HCT116 (cell line): ENCODE measurements at regions not wholly inside any gene's neighbourhood (a gene's known extent, or its start where the extent isn't known, plus 50 kb on each side); places are given as distances from the start of the nearest gene placed in this dataset.

Experiments
- ATAC-seq: fragments of 200-7000 bp; cut with Tn5 transposase; 2 replicates; pipeline ENCODE4 v1.9.1; 2020; ENCODE audit warnings: mild to moderate bottlenecking, moderate library complexity
- BruUV-seq: library from RNA; stranded (reverse); fragments of 400-500 nt; replicated peaks from 2 replicates; lab custom pipeline; 2021; lab: Mats Ljungman, UMichigan
- CTCF ChIA-PET: fragments of 300-600 bp; sonication (Branson Sonifier 250); formaldehyde crosslinking; loops from one replicate; lab custom pipeline; 2021; ENCODE audit warnings: antibody characterized with exemption; lab: Charles Lee
- POLR2A ChIA-PET: fragments of 300-600, 350-600 bp; sonication (Branson Sonifier 250); formaldehyde crosslinking; loops from one replicate; lab custom pipeline; 2021; ENCODE audit warnings: antibody characterized with exemption; lab: Charles Lee
- RAD21 ChIA-PET, 2 experiments: fragments of 300-600 bp; sonication (Branson Sonifier 250); formaldehyde crosslinking; loops; one replicate each; lab custom pipeline; 2023; ENCODE audit warnings: low total read pairs in 2 of 2; ENCODE audit not compliant: uncharacterized antibody in 2 of 2, unreplicated experiment in 2 of 2, low non-redundant PET in 1 of 2; lab: Charles Lee
- DNase-seq: peaks from one replicate; pipeline ENCODE4 v3.0.0-alpha.2; 2010; ENCODE audit warnings: low read depth, low spot score
- H2AFZ ChIP-seq: fragments of 200-600 bp; shearing (Covaris generic), sonication (generic); 2 replicates; pipeline ENCODE4 v1.6.1; 2017; ENCODE audit warnings: low read depth, mixed run types, mixed read lengths, antibody characterized with exemption, low read length; ENCODE audit not compliant: poor library complexity, severe bottlenecking
- H3K27ac ChIP-seq: 2 replicates; pipeline ENCODE4 v1.5.1; 2012; ENCODE audit warnings: low read depth, low read length
- H3K27me3 ChIP-seq: fragments of 200-600 bp; sonication (generic); 2 replicates; pipeline ENCODE4 v1.6.1; 2016; ENCODE audit warnings: mixed run types, low read length, mixed read lengths; ENCODE audit not compliant: insufficient read depth
- H3K36me3 ChIP-seq, 2 experiments: fragments of 200-500 bp in 1 of 2; fragments of 200-600 bp in 1 of 2; sonication (Bioruptor generic) in 1 of 2; sonication (generic) in 1 of 2; 2 replicates each; pipeline versions ENCODE4 v1.5.1 to v1.6.1; 2014 to 2016; ENCODE audit warnings: low read length in 2 of 2, inconsistent platforms in 1 of 2, mixed read lengths in 1 of 2, mixed run types in 1 of 2; ENCODE audit not compliant: insufficient read depth in 2 of 2, control insufficient read depth in 1 of 2
- H3K4me1 ChIP-seq, 2 experiments: fragments of 200-600 bp in 1 of 2; sonication (generic) in 1 of 2; 2 replicates each; pipeline versions ENCODE4 v1.5.1 to v1.6.1; 2012 to 2017; ENCODE audit warnings: low read length in 2 of 2, inconsistent platforms in 1 of 2, mild to moderate bottlenecking in 1 of 2, mixed read lengths in 1 of 2, mixed run types in 1 of 2, moderate library complexity in 1 of 2; ENCODE audit not compliant: insufficient read depth in 2 of 2, control insufficient read depth in 1 of 2
- H3K4me2 ChIP-seq: fragments of 200-600 bp; sonication (generic); 2 replicates; pipeline ENCODE4 v1.6.1; 2017; ENCODE audit warnings: mixed run types, low read length, mixed read lengths
- H3K4me3 ChIP-seq, 2 experiments: fragments of 200-600 bp in 1 of 2; sonication (generic) in 1 of 2; replicated peaks in 1 of 2; 2 replicates each; pipeline ENCODE4 v1.5.1; 2011 to 2016; ENCODE audit warnings: low read length in 2 of 2, control low read depth in 1 of 2, low read depth in 1 of 2, mild to moderate bottlenecking in 1 of 2, mixed read lengths in 1 of 2, mixed run types in 1 of 2
- H3K79me2 ChIP-seq: fragments of 200-600 bp; sonication (generic); 2 replicates; pipeline ENCODE4 v1.6.1; 2017; ENCODE audit warnings: mild to moderate bottlenecking, mixed run types, low read length, moderate library complexity, mixed read lengths; ENCODE audit not compliant: insufficient read depth
- H3K9ac ChIP-seq: fragments of 200-600 bp; sonication (generic); 2 replicates; pipeline ENCODE4 v1.6.1; 2016; ENCODE audit warnings: low read length, mixed read lengths
- H3K9me2 ChIP-seq: fragments of 200-600 bp; sonication (generic), shearing (Covaris generic); 2 replicates; pipeline ENCODE4 v1.6.1; 2017; ENCODE audit warnings: mixed run types, mild to moderate bottlenecking, moderate library complexity; ENCODE audit not compliant: insufficient read depth
- H3K9me3 ChIP-seq, 2 experiments: fragments of 200-500 bp in 1 of 2; fragments of 200-600 bp in 1 of 2; sonication (Bioruptor generic) in 1 of 2; sonication (generic) in 1 of 2; 2 replicates each; pipeline ENCODE4 v1.6.1; 2014 to 2017; ENCODE audit warnings: low read length in 2 of 2, mixed read lengths in 2 of 2, inconsistent platforms in 1 of 2, low read depth in 1 of 2, mild to moderate bottlenecking in 1 of 2, mixed run types in 1 of 2, moderate library complexity in 1 of 2; ENCODE audit not compliant: control insufficient read depth in 1 of 2, insufficient read depth in 1 of 2
- H4K20me1 ChIP-seq: fragments of 200-600 bp; sonication (generic), shearing (Covaris generic); 2 replicates; pipeline ENCODE4 v1.6.1; 2017; ENCODE audit warnings: mixed run types, mild to moderate bottlenecking, moderate library complexity; ENCODE audit not compliant: insufficient read depth
- CEBPB ChIP-seq: IDR thresholded peaks from 2 replicates; pipeline ENCODE4 v1.6.1; 2012; ENCODE audit warnings: low read depth
- ELF1 ChIP-seq: IDR thresholded peaks from 2 replicates; pipeline ENCODE4 v1.6.1; 2012; ENCODE audit warnings: low read depth, borderline replicate concordance
- EZH2 ChIP-seq: fragments of 200-600 bp; sonication (generic); IDR thresholded peaks from 2 replicates; pipeline ENCODE4 v1.6.1; 2017; ENCODE audit warnings: antibody characterized with exemption, mixed run types
- EZH2phosphoT487 ChIP-seq: fragments of 200-600 bp; IDR thresholded peaks from 2 replicates; pipeline ENCODE4 v1.6.1; 2018; ENCODE audit warnings: antibody characterized with exemption, borderline replicate concordance
- FOSL1 ChIP-seq: IDR thresholded peaks from 2 replicates; pipeline ENCODE4 v1.6.1; 2012; ENCODE audit warnings: low read depth
- JUND ChIP-seq: IDR thresholded peaks from 2 replicates; pipeline ENCODE4 v1.6.1; 2012
- MAX ChIP-seq: IDR thresholded peaks from 2 replicates; pipeline ENCODE4 v1.6.1; 2012
- POLR2A ChIP-seq: IDR thresholded peaks from 2 replicates; pipeline ENCODE4 v1.7.0; 2011; ENCODE audit warnings: borderline replicate concordance; ENCODE audit not compliant: insufficient read depth, insufficient read length; ENCODE audit errors: extremely low read depth
- RAD21 ChIP-seq: IDR thresholded peaks from 2 replicates; pipeline ENCODE4 v1.6.1; 2012; ENCODE audit warnings: low read depth, mild to moderate bottlenecking
- REST ChIP-seq: IDR thresholded peaks from 2 replicates; pipeline ENCODE4 v1.6.1; 2012; ENCODE audit warnings: low read depth
- SIN3A ChIP-seq: IDR thresholded peaks from 2 replicates; pipeline ENCODE4 v1.6.1; 2012; ENCODE audit warnings: low read depth
- SP1 ChIP-seq: IDR thresholded peaks from 2 replicates; pipeline ENCODE4 v1.6.1; 2012; ENCODE audit warnings: low read depth
- SRF ChIP-seq: IDR thresholded peaks from 2 replicates; pipeline ENCODE4 v1.6.1; 2012; ENCODE audit warnings: low read depth
- YY1 ChIP-seq: IDR thresholded peaks from 2 replicates; pipeline ENCODE4 v1.6.1; 2011; ENCODE audit warnings: low read length, low read depth, moderate library complexity, mild to moderate bottlenecking; ENCODE audit not compliant: insufficient replicate concordance; ENCODE audit errors: extremely low read depth
- ZFX ChIP-seq: fragments of 450-650 bp; IDR thresholded peaks from 2 replicates; pipeline ENCODE4 v1.6.1; 2017
- intact Hi-C: fragments of 100-400 bp; cut with micrococcal nuclease; formaldehyde crosslinking; loops from 2 replicates; pipeline ENCODE4 v1.10.0; 2022

GRCh38 chr16:85348065-85348840, 236.0 kb upstream of the CIBAR2 start:
- Histone ChIP-seq H3K4me1 (peaks cover 20 to 25% of the 10 kb centered on the region in 2 experiments), H3K9ac (no peak overlapping the region), H3K27me3 (no peaks in the 10 kb centered on the region), H3K9me3 (peaks cover 3 to 8% of the 10 kb centered on the region in 2 experiments; a peak in 1 of 4 replicates), H3K27ac (no peak overlapping the region), H3K4me3 (no peak overlapping the region), H3K9me2 (no peaks in the 10 kb centered on the region), H4K20me1 (no peaks in the 10 kb centered on the region), H3K79me2 (no peaks in the 10 kb centered on the region), H3K36me3 (no peaks in the 10 kb centered on the region), H2AFZ (no peak overlapping the region), H3K4me2 (no peak overlapping the region)
- RAD21 ChIA-PET, result interaction anchor here in 1 of 2 experiments (1.2 to 1.7 kb wide), 3 partner anchors 14 to 47 kb away, joined by 3 to 5 read pairs (median 5); no protein-coding TSS in a partner anchor
- intact Hi-C loops, result no loop called here
- ATAC-seq (no peak), DNase-seq (no peak)
- TF ChIP-seq POLR2A (no peak), EZH2phosphoT487 (no peak), SRF (no peak), RAD21 (no peak), FOSL1 (no peak), ZFX (no peak), SIN3A (no peak), EZH2 (no peak)
- CTCF ChIA-PET, result interaction anchor here (0.8 to 1.9 kb wide), 14 partner anchors 11 to 267 kb away, joined by 3 to 14 read pairs (median 6); no protein-coding TSS in a partner anchor
- POLR2A ChIA-PET, result no interaction called here
- no TSS peak for BruUV-seq

- intact Hi-C loops, result no loop called here
- Histone ChIP-seq H4K20me1 (no peaks in the 10 kb centered on the region), H3K4me2 (no peak overlapping the region), H3K9me3 (peaks cover 4 to 9% of the 10 kb centered on the region in 2 experiments; a peak in 1 of 4 replicates), H3K9me2 (no peaks in the 10 kb centered on the region), H2AFZ (no peak overlapping the region), H3K79me2 (no peaks in the 10 kb centered on the region), H3K4me3 (no peak overlapping the region), H3K4me1 (peaks cover 26 to 32% of the 10 kb centered on the region in 2 experiments), H3K36me3 (no peaks in the 10 kb centered on the region), H3K27me3 (no peaks in the 10 kb centered on the region), H3K27ac (no peak overlapping the region), H3K9ac (no peak overlapping the region)
- ChIA-PET CTCF (interaction anchor here (1.4 kb wide), 1 partner anchor 19 kb away, joined by 5 read pairs; no protein-coding TSS in a partner anchor), RAD21 (no interaction called here), POLR2A (no interaction called here)
- ATAC-seq (no peak), DNase-seq (no peak)
- TF ChIP-seq ZFX, result no peak
- no peak for TF ChIP-seq JUND
- no peak for TF ChIP-seq REST
- no peak for TF ChIP-seq EZH2
- no peak for TF ChIP-seq CEBPB
- no peak for TF ChIP-seq ELF1
- TF ChIP-seq MAX, result no peak
- TF ChIP-seq SP1, result no peak
- TF ChIP-seq YY1, result no peak
- no peak for TF ChIP-seq RAD21
- BruUV-seq, result no TSS peak
These were observed 236.7 kb upstream of the CIBAR2 start for GRCh38 chr16:85348911-85349334.
